SW480 (cell line): ENCODE measurements at regions not wholly inside any gene's neighbourhood (a gene's known extent, or its start where the extent isn't known, plus 50 kb on each side); places are given as distances from the start of the nearest gene placed in this dataset.

Experiments
- DNase-seq: peaks from one replicate; pipeline ENCODE4 v3.0.0-alpha.2; 2016; ENCODE audit warnings: low spot score

- DNase-seq = no peak
Observed at GRCh38 chr13:80033951-80034350, 307.0 kb downstream of the SPRY2 start.

DNA sequence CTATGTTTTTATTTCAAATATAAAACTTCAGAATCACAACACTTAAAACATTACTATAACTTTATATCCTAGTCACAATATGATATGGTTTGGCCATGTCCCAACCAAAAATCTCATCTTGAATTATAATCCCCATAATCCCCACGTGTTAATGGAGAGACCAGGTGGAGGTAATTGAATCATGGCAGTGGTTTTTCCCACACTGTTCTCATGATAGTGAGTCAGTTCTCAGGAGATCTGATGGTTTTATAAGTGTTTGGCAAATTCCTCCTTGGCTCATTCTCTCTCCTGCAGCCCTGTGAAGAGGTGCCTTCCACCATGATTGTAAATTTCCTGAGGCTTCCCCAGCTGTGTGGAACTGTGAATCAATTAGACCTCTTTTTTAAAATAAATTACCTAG, 307.6 kb downstream of the SPRY2 start:
- no peak for DNase-seq

DNA sequence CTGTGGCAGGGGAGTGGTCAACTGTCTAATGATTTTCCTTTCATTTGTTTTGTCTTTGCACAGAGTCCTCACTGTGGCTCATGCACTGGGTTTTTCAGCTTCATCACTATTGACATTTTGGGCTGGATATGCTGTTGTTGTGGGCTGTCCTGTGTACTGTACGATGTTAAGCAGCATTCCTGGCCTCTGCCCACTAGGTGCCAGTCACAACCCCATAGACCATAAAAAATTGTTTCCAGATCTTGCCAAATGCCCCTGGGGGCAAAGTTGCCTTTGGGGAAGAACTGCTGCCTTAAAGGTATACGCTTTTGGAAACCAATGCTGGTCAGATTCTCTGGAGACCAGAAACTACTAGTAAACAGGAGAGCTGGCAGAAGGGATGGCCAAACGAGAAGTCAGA, 310.4 kb downstream of the SPRY2 start:
- DNase-seq = peak; percentile 57

- no peak for DNase-seq
Observed at GRCh38 chr13:80029170-80029569, 311.8 kb downstream of the SPRY2 start.

DNA sequence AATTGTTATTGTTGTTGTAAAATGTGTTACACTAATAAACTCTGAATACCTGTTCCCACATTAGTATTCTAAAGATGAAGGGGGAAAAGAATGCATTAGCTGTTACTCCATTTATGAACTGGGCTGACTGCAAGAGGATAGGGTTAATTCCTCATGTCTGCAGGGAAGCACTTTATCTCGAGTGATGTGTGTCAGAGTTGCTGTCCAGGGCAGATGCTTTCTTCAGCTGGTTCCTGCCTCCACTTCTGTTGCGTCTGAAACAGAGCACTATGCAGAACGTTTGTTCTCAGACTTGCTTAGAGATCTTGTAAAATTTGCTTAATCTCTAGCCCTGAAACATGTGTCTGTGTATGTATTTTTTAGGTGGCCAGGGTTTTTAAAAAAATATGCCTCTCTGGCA, 318.8 kb downstream of the SPRY2 start:
- DNase-seq = no peak

DNA sequence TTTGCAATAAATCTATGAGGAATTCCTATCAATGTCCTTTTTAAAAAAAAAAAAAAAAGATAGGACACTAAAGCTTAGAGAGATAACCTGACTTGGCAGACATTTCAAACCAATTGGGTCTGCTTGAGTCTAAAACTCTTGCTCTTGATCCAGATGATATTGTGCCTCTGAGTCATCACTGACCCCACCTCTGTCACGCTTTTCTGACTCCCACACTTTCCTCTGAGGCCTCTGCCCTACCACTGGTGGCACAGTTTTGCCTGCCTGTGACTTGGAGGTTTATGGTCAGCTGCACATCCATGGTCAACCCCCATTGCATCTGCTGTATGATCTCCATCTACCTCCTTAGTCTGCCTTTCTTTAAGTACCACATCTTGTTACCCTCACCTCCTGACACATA, 328.7 kb downstream of the SPRY2 start:
- peak; percentile 24 for DNase-seq

DNA sequence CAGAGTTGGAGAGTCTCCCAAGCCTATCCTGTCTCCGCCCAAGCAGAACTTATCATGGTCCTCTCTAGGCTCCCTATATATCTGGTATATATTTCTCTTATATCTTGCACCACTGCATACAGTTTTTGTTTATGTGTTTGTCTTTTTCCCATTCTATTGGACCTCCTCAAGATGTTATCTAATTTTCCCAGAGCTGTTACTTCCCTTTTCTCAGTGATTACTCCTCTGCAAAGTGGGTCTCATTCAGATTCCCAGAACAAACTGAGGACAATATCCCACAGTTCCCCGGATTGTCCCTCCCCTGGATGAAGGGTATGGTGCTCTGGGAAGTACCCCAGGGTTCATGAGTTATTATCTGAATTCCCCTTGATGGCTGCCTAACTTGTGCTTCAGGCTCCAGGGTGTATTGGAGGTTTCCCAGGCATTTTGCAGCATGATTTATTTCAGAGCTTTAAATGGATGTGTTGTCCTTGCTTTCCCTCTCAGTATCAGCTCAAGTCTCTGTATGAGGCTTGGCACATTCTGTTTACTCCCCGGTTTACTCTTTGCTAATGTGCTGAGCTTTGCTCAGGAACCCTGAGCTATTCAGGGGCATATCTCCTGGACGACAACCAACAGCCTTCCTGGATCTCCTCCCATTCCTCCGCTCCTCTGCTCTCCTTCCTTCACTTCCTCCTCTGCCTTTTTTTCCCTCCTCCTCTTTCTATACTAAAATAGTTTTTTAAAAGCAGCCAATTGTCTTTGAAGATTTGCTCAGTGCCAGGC, 329.3 kb downstream of the SPRY2 start:
- no peak for DNase-seq

DNA sequence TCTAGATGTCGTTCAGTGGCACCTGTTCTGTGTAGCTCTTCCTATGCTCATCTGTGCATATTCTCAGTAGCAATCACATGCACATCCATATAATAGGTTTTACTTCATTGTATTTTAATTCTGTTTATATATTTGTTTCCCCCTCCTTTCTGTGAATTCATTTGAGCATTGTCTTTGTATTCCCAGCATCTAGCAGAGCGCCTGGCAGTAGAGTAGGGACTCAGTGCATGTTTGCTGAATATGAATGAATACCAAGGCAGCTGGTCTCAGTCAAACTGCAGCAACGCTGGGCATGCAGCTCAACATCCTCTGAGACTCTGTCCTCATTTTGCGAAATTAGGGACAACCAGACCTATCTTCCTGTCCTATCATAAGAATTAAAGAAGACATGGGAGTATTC, 330.1 kb downstream of the SPRY2 start:
- DNase-seq = no peak

GRCh38 chr13:80010286-80010831, 330.6 kb downstream of the SPRY2 start:
- peak; percentile 19 for DNase-seq

- DNase-seq = no peak
Observed at GRCh38 chr13:80009760-80010159, 331.2 kb downstream of the SPRY2 start.

- no peak for DNase-seq
Observed at GRCh38 chr13:80006940-80007339, 334.0 kb downstream of the SPRY2 start.

DNA sequence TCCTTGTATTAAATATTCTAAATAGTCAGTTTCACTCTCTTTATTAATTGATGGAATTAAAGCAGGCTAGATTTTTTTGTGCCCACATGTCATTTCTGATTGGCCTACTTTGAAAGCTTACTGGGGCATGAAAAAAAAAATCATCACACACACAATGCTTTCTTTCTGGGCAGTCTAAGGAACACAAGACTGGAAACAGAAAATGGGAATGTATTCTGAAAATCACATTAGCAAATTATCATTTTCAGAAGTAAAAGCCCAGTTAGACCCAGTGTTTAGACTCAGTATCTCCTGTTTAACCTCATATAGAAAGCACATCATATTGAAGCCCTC, 339.4 kb downstream of the SPRY2 start:
- DNase-seq = no peak

- DNase-seq = no peak
Observed at GRCh38 chr13:80000684-80001509, 340.0 kb downstream of the SPRY2 start.

GRCh38 chr13:79999601-80000000, 341.3 kb downstream of the SPRY2 start:
- no peak for DNase-seq

DNA sequence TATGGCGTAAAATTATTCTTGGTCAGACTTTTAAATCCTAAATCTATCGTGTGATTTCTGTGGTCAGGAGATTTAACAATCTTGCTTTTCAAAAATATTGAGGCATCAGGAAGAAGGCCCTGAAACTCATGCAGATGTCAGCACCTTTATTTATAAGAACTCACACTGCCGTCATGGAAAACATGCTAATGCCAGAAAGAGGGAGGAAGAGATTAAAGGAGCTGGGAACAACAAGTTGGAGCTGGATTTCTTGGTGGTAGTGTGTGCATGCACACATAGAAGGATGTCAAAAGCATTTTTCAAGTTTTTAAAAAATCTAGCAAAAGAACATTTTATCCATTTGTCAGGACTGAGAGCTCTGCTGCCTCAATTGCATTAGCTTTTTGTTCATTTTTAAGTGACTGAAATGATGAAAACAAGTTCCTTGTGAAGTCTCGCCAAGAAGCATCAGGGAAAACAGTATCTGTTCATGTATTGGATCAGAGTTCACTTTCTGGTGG, 342.5 kb downstream of the SPRY2 start:
- DNase-seq = no peak

GRCh38 chr13:79997244-79997643, 343.7 kb downstream of the SPRY2 start:
- DNase-seq = no peak

DNA sequence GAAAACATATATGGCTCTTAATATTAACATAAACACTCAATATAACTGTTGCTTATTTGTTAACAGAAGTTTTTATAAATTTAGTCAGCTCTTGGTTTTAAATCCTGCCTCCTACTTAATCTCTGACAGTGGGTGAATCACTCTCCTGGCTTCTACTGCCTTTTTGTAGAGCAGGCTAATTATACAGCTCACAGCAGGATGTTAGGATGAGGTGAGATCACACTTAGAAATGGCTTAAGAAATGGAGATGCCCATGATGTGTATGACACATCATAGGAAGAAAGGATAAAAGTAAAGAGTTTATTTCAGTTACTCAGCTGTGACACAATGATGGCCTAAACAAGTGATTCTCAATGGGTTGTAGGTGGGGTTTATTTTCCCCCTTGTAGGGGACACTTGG, 345.6 kb downstream of the SPRY2 start:
- no peak for DNase-seq

DNA sequence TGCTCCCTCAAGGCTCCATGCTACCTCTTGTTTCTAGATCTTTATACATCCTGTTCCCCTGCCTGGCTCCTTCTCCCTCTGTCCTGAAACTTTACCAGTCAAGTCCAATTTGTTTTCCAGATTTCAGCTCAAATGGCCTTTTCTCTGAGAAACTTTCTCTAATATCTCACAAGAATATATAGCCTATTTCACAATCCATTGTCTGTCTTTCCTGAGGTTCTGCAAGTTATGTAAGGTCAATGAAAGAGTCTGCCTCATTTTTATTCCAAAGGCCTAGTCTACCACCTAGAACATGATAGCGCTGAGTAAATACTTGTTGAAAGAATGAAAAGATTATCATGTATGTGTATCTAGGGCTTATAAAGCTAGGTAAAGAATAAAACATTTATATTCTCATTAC, 348.8 kb downstream of the SPRY2 start:
- no peak for DNase-seq

DNA sequence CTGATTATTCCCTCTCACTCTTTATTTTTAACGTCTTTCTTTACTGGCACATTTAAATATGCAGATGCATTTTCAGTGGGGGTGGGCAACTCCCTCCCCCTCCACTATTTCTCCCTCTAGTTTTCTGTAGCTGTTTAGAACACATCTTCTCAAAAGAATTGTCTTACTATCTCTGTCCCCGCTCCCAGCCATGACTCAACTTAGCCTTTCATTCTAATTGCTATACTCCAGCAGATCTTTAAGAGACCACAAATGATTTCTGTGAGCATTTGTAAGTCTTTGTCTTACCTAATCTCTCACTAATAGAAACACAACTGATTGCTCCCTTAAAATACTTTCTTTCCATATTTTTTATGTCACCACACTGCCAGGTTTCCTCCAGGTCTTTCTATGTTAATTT, 350.9 kb downstream of the SPRY2 start:
- DNase-seq = no peak

DNA sequence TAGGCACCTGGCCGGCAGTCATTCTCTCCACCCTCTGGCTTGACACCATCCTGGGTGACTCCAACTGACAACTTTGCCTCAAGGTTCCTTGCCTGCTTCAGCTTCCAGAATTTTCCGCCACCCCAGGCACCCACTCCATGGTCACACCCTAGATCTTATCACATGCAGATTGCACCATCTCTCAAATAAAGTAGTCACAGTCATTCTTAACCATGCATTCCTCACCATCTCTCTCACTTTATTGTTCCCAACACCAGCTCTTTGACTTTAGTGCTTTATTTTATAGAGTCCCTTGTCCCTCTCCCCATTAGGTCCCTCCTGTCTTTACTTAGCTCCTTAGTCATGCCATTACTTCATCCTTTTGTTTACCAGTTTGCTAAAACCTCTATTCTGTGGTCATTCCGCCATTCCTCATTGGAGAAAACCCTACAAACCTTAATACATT, 351.7 kb downstream of the SPRY2 start:
- DNase-seq = no peak

- no peak for DNase-seq
Observed at GRCh38 chr13:79988573-79988972, 352.4 kb downstream of the SPRY2 start.

DNA sequence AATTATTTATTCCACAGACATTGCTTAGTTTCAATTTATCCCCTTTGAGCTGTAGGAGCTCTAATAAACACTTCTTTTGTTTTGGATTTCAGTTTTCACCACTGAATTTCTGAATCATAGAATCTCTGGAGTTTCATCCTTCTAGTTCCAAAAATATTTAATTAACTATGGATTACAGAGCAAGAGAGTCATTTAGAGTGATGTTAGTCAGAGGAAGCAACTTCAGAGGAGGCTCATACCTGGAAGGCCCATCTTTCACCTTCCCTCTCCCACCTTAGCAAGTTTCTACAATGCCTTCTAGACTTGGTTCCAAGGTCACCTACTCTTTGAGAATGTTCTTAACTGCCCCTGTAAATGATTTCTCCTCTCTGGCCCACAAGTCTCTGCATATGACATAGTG, 353.2 kb downstream of the SPRY2 start:
- DNase-seq = no peak

- no peak for DNase-seq
Observed at GRCh38 chr13:79987323-79987722, 353.6 kb downstream of the SPRY2 start.
